Ammon's horn (tissue), 1 donor: ENCODE measurements at regions not wholly inside any gene's neighbourhood (a gene's known extent, or its start where the extent isn't known, plus 50 kb on each side); places are given as distances from the start of the nearest gene placed in this dataset.

ENCODE experiments used
- DNase-seq: peaks from one replicate; pipeline ENCODE4 v3.0.0-alpha.2; 2016; ENCODE audit warnings: low spot score

DNA sequence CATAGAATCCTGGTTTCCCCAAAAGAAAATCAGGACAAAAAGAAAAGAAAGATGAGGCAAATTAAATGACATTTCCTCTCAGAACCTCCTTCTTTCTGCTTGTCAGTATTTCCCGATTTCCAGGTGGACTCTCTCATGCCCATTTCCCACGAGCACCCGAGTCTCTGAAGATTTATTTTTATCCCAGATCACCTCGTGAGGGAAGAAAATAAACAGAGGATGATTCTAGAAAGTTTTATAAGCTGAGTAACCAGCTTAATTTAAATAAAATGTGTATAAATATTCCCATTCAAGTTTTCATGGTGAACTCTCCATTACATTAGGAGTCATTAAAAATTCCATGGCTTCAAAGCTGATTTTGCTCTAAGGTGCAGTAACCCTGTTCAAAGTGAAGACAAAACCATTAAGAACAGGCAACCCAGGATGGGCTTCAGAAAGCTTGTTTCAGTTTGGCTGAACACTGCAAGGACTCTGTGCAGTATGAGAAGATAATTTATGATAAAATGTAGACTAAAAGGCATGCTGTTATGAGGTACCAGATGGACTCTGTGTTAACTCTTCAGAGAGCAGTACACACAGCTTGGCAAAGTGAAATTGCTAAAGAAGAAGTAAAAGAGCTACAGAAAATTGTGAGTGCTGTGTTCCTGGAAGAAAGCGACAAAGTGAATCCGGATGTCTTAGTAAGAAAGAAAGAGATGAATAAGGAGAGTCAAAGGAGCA is 521.3 kb upstream of the LRRN3 start:
- DNase-seq, result no peak

DNA sequence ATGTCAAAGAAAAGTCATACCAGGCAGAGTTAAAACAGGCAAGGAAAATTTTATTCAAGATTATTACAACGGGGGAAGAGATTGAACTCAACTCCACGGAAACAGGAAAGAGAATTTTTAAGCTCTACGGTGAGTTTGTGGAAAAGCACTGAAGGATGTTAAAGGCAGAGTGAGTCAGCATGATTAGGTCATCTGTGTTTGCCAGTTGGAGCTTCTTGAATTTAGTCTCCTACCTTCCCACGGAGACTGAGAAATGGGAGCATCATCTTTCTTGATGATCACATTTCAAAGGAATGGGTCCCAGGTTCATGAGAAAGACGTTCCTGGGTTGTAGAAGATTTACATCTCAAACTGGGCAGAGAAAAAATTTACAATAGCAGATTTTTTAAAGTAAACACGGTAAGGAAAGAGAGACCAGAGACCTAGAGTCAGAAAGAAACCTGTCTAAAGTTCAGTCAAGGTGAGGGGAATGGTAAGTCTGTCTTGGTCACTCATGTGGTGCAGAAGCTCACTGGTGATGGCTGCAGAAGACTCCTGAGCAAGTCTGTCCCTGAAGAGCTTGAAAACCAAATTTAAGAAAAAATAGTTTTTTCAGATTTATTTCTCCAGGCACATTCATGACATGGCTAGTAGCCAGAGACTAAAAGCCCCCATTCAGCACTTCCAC is 516.9 kb upstream of the LRRN3 start:
- no peak for DNase-seq

DNA sequence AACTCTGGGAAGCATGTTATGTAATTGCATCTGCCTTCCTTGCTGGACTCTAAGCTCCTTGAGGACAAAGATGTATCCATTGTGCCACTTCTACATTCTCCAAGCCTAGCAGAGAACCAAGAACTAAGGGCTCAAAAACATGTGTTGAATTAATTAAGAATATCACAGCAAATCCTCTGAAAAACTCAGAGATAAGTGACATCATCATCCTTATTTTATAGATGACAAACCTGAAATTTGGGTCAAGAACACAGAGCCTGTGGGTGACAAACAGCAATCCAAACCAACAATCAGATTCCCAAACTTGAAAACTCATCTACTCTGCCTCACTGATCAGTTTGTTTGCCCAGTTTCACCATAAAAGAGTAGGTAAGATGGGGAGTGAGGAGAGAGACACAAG is 503.6 kb upstream of the LRRN3 start:
- no peak for DNase-seq

DNA sequence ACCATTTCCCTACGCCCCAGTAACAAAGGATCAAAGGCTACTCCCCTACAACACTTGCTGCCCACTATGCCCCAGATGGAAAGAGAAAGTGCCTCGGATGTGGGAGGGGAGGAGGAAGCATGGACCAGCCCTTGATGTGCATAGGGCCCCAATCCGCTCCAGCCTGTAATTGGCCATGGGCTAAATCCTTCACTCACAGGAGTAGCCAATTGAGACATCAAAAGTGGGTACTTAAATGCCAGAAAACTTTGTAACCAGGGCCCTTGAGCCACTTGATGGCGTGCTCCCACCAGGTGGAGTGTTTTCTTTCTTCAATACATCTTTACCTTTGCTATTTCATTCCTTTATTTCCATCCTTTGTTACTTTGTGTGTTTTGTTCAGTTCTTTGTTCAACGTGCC is 500.5 kb upstream of the LRRN3 start:
- DNase-seq, result no peak

DNA sequence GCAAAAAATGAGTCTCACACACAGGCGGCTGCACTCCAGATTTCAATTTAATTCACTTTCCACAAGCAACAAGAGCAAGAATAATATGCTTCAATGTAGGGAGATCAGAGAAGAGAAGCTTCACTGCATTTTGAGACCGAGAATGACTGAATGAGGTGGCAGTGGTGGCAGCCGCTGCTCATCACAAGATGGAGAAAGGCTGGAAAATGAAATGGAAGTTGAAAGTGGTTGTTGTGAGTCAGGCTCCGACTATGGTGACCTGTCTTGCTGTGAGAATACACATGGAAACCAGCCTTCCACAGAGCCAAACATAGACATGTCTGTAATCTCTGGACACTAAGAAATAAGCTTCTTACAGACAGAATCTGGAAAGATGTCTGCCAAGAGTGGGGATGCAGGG is 499.6 kb upstream of the LRRN3 start:
- DNase-seq, result no peak

DNA sequence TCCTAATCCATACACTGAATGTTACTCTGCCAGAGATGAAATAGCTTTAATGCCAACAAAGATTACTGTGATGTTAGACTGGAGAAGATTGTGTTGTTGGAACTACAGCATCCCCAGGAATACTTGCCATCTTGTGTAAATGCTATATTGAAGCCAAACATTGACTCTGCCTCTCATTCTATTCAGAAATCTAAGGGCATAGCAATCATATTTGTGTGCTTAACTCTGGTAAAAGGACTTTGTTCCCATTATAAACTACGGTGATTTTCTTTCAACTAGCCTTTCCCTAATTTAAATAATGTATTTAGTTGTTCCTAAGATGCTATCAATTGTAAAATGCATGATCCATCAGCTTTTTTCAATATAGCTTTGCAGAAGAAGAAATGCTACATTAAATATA is 498.4 kb upstream of the LRRN3 start:
- no peak for DNase-seq

DNA sequence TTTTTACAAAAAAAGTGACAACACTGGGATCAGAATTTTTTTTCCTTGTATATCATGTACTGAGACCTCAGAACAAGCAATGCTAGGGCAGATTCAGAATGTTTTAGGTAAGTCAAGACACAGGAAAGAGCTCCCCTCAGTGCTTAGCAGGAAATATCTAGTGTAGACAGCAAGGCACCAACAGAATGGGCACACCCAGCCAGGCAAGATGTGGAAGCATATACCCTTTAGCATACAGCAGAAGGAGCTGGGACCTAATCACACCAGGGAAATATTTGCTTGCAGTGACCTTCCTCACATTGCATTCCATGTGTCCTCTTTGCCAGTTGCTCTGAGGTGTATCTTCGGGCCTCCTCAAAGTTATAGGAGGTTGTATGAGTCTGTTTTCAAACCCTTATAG is 497.6 kb upstream of the LRRN3 start:
- DNase-seq, result no peak

DNA sequence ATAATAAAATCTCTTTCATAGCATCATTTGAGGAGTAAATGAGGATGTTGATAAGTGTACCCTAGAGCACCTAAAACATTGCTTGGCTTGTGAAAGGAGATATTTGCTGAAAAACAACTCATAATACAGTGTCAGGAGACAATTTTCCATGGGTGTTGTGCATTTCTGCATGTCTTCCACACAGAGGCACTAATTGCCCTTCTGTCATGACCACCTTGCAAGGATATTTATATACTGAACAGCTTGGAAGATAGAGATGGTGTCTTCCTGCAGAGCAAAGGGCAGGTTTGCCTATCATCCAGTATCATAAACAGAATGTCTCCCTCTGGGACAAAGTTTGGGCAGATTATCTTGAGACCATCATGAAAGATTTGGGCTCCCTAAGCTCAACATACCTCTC is 495.2 kb upstream of the LRRN3 start:
- no peak for DNase-seq

DNA sequence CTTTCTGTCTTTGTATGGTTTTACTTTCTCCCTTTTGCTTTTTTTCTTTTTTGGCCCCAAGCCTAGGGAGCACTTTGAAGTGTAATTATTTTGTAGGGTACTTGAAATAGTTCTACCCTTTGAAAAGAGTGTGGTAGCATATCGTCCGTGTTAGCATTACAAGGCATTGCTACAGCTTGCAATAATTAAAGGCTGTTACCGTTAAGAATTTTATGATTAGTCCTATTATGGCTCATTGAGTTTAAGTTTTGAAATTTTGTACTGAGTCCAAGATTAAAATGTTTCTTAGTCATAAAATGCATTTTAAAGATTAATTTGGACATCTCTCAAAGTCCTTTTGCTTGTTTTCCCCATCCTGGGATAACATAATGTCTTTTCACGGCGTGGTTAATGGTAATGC is 490.0 kb upstream of the LRRN3 start:
- no peak for DNase-seq

DNA sequence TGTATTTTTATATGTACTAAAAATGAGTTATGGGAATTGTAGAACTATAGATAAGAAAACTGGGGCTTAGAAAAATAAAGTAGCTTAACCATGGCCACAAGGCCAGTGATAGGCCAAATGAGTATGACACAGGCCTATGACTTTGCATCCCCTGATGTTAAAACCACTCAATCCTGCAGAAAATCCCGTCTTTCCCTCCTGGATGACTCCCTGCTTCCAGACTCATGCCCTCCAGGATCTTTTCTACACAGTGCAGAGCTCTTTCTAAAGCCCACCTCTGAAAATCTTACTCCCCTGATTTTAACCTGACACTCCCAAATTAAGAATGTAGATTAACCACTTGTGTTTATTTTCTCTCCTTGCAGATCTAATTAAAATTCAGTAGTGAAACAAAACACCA is 489.2 kb upstream of the LRRN3 start:
- no peak for DNase-seq

DNA sequence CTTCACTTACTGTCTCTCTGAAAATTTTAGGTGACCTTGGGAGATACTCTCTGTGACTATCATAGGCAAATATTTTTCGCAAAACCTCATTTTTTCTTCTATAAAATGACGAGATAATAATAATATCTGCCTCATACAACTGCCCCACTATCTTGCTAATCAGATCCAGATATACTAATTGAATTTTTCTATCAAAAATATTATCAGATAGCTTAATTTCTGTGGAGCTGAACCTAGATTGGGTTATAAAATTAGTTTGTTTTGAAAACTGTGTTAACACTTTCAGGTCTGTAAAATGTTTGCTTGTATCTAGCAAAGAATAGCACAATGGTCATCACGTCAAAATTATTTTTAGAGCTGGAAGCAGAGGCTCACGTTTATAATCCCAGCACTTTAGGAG is 486.7 kb upstream of the LRRN3 start:
- DNase-seq, result no peak

DNA sequence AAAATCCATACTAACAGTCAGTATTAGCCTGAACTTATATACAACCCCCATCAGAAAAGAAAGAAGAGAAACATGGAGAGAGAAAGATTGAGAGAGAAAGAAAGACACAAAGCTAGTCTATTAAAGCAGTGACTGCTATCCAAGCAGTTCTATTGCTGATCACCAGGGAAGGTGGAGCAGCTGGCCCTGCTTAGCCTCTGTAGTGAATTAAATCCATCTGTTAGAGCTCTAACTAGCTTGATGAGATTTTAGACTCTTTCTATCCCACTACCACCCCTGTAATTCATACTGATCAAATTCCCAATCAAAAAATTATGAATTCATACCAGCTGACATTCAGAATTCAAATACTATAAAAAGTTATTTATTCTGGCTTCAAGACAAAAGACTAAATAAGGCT is 486.0 kb upstream of the LRRN3 start:
- no peak for DNase-seq

DNA sequence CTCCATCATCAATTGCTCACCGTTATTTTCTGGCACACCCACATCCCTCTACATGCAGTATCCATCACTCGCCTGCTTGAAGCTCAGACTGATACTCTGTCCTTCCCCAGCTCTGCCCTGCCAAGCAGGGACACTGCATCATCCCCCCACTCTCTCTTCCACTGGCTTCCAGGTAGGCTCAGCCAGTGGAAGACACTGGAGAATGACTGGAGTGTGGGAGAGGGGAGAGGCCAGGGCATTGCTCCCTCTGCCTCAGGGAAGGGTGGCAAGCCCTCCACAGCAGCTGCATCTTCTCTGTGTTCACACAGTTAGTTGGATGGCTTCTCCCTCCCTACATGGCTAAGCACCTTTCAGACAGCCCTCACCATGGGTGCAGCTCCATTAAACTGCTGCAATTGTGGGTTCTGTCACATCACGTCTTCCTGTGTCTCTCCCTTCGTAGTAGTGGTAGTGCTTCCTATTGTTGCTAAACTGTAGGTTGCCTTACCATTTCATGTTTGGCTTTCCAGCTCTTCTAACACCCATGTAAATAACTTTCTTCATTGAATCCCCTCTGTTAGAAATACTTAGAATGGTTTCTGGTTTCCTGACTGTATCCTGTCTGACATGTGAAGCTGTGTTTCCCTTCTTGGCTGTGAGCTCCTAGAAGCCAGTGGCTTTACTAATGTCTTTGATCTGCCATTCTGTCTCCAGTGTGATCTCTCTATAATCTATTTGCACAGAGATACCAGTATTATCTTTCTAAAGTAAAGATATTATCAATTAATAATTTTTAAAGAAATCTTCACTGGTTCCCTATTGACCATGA is 483.7 kb upstream of the LRRN3 start:
- no peak for DNase-seq

DNA sequence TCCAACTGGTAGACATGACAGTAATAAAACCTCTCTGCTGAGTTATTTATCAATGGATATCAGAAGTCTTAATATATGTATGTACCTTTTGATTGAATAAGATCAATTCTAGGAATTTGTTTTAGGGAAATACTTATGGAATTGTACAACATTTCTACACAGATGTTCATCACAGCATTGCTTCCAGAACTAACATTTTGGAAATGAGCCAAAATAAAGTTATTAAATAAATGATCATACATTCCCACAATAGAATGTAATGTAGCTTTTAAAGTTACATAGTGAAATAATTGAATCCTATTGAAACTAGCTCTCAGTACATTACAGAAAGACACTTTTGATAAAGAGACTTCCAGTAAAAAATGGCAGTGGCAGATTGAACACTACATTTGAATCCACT is 481.6 kb upstream of the LRRN3 start:
- no peak for DNase-seq

DNA sequence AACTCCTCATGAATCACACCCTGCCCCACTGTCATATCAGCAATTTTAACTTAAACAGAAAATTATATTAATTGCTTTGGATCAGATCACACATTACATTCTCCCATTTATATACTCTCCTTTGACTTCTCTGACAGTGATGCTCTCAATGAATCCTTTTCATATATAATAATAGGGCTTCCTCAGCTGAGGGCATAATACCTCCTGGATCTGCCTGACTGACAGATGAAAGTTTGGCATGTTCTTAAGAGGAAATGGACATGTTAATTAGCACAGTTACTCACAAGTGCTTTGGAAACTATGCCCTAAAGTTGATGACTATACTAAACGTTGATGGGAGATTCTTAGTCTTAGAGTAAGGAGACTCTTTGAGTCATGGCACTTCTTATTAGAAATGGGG is 478.2 kb upstream of the LRRN3 start:
- DNase-seq, result no peak
